GM18511 (cell line): ENCODE measurements at regions not wholly inside any gene's neighbourhood (a gene's known extent, or its start where the extent isn't known, plus 50 kb on each side); places are given as distances from the start of the nearest gene placed in this dataset.
"Not testable (repeated sequence)": the region's sequence is repeated elsewhere in the genome, so short reads cannot be mapped to it uniquely, and the experiment has no call there.

Experiments used
- ATAC-seq: cut with Tn5 transposase; IDR thresholded peaks from one replicate; pipeline ENCODE4 v1.9.1; 2021; ENCODE audit warnings: mild to moderate bottlenecking, moderate library complexity; ENCODE audit not compliant: unreplicated experiment

GRCh38 chr16:46519063-46519462 is 102.1 kb downstream of the SHCBP1 start:
- ATAC-seq = no peak

- ATAC-seq = no peak
These were observed 124.5 kb downstream of the SHCBP1 start for GRCh38 chr16:46496701-46497100.

- ATAC-seq = no peak
These were observed 138.3 kb downstream of the SHCBP1 start for GRCh38 chr16:46482895-46483294.

- no peak for ATAC-seq
These were observed 154.9 kb downstream of the SHCBP1 start for GRCh38 chr16:46466239-46466638.

GRCh38 chr16:46454801-46455200 is 166.4 kb downstream of the SHCBP1 start:
- ATAC-seq = not testable (repeated sequence)

GRCh38 chr16:46428108-46429061 is 192.8 kb downstream of the SHCBP1 start:
- ATAC-seq = no peak

GRCh38 chr16:46427340-46428107 is 193.7 kb downstream of the SHCBP1 start:
- ATAC-seq = no peak

- no peak for ATAC-seq
These were observed 194.8 kb downstream of the SHCBP1 start for GRCh38 chr16:46426336-46426735.

GRCh38 chr16:46404028-46404427 is 217.2 kb downstream of the SHCBP1 start:
- ATAC-seq = no peak

GRCh38 chr16:46398559-46398958 is 222.6 kb downstream of the SHCBP1 start:
- ATAC-seq = not testable (repeated sequence)

GRCh38 chr16:46396883-46397270 is 224.3 kb downstream of the SHCBP1 start:
- ATAC-seq = not testable (repeated sequence)

- not testable (repeated sequence) for ATAC-seq
These were observed 224.9 kb downstream of the SHCBP1 start for GRCh38 chr16:46396131-46396882.

- not testable (repeated sequence) for ATAC-seq
These were observed 225.7 kb downstream of the SHCBP1 start for GRCh38 chr16:46395391-46395921.

GRCh38 chr16:46394963-46395362 is 226.2 kb downstream of the SHCBP1 start:
- ATAC-seq = not testable (repeated sequence)

- not testable (repeated sequence) for ATAC-seq
These were observed 227.0 kb downstream of the SHCBP1 start for GRCh38 chr16:46394149-46394548.

- ATAC-seq = not testable (repeated sequence)
These were observed 228.1 kb downstream of the SHCBP1 start for GRCh38 chr16:46392930-46393722.

GRCh38 chr16:46390660-46391462 is 230.3 kb downstream of the SHCBP1 start:
- not testable (repeated sequence) for ATAC-seq

GRCh38 chr16:46389561-46390041 is 231.6 kb downstream of the SHCBP1 start:
- ATAC-seq = not testable (repeated sequence)

- ATAC-seq = not testable (repeated sequence)
These were observed 232.2 kb downstream of the SHCBP1 start for GRCh38 chr16:46388939-46389491.
